CD4-positive, alpha-beta T cell (primary cell): ENCODE measurements at regions not wholly inside any gene's neighbourhood (a gene's known extent, or its start where the extent isn't known, plus 50 kb on each side); places are given as distances from the start of the nearest gene placed in this dataset.

Experiments
- ATAC-seq: fragments of 200-7000 bp; cut with Tn5 transposase; one replicate; pipeline ENCODE4 v1.10.0; 2022; ENCODE audit warnings: mild to moderate bottlenecking; ENCODE audit not compliant: poor library complexity
- CTCF ChIA-PET: fragments of 350-600 bp; sonication (Branson Sonifier 250); formaldehyde crosslinking; loops from one replicate; lab custom pipeline; 2021; ENCODE audit warnings: antibody characterized with exemption, inconsistent platforms; lab: Charles Lee
- POLR2A ChIA-PET: fragments of 350-600 bp; sonication (Branson Sonifier 250); formaldehyde crosslinking; loops from one replicate; lab custom pipeline; 2021; ENCODE audit warnings: antibody characterized with exemption, inconsistent platforms; lab: Charles Lee
- DNase-seq, 14 experiments: peaks; one replicate each; pipeline ENCODE4 v3.0.0-alpha.2; 2013 to 2020; ENCODE audit warnings: mixed read lengths in 2 of 14
- H3K27ac ChIP-seq, 2 donors: one replicate each; pipeline versions ENCODE4 v1.5.1 to v1.7.0; 2013; ENCODE audit warnings: low read length in 2 of 2, low read depth in 1 of 2, mild to moderate bottlenecking in 1 of 2
- H3K27me3 ChIP-seq, 2 experiments: 1 replicate in 1 of 2; 2 replicates in 1 of 2; pipeline versions ENCODE4 v1.6.1 to v1.7.0; 2013; ENCODE audit warnings: low read length in 2 of 2, control low read depth in 1 of 2, mild to moderate bottlenecking in 1 of 2, moderate library complexity in 1 of 2; ENCODE audit not compliant: insufficient read depth in 2 of 2, control insufficient read depth in 1 of 2
- H3K36me3 ChIP-seq: one replicate; pipeline ENCODE4 v1.6.1; 2013; ENCODE audit warnings: low read length, control low read depth; ENCODE audit not compliant: insufficient read depth
- H3K4me1 ChIP-seq: one replicate; pipeline ENCODE4 v1.6.1; 2013; ENCODE audit warnings: low read length, control low read depth; ENCODE audit not compliant: insufficient read depth
- H3K4me3 ChIP-seq: one replicate; pipeline ENCODE4 v1.5.1; 2013; ENCODE audit warnings: mild to moderate bottlenecking, low read length, moderate library complexity
- H3K9me3 ChIP-seq, 2 experiments: 1 replicate in 1 of 2; 2 replicates in 1 of 2; pipeline versions ENCODE4 v1.6.1 to v1.7.0; 2013; ENCODE audit warnings: low read length in 2 of 2, mild to moderate bottlenecking in 2 of 2, control low read depth in 1 of 2, moderate library complexity in 1 of 2; ENCODE audit not compliant: control insufficient read depth in 1 of 2, insufficient read depth in 1 of 2
- H3K27ac Mint-ChIP-seq: one replicate; pipeline ENCODE4 v1.8.0; 2020; ENCODE audit warnings: mixed read lengths
- H3K27me3 Mint-ChIP-seq: one replicate; pipeline ENCODE4 v1.8.0; 2021; ENCODE audit warnings: mixed read lengths
- H3K36me3 Mint-ChIP-seq: one replicate; pipeline ENCODE4 v1.8.0; 2021; ENCODE audit warnings: low read depth, mixed read lengths
- H3K4me1 Mint-ChIP-seq: one replicate; pipeline ENCODE4 v1.8.0; 2021; ENCODE audit warnings: low read depth, mixed read lengths
- H3K4me3 Mint-ChIP-seq: one replicate; pipeline ENCODE4 v1.8.0; 2020; ENCODE audit warnings: mild to moderate bottlenecking, mixed read lengths
- H3K9me3 Mint-ChIP-seq: one replicate; pipeline ENCODE4 v1.8.0; 2020; ENCODE audit warnings: mixed read lengths
- CTCF ChIP-seq: fragments of 200-600 bp; IDR thresholded peaks from one replicate; pipeline ENCODE4 v1.8.0; 2022; ENCODE audit warnings: antibody characterized with exemption, mild to moderate bottlenecking
- intact Hi-C, 2 experiments: fragments of 100-400 bp; cut with DNase I in 1 of 2; cut with micrococcal nuclease in 1 of 2; formaldehyde crosslinking; loops; one replicate each; pipeline versions ENCODE4 v1.15.1 to v1.9.0; 2023 to 2025; cut with DNase I, micrococcal nuclease

- Mint-ChIP-seq H3K4me1 (peaks cover 34% of the 10 kb centered on the region), H3K4me3 (peak overlapping the region; percentile 20), H3K9me3 (no peaks in the 10 kb centered on the region), H3K27ac (peak overlapping the region; percentile 59), H3K27me3 (no peaks in the 10 kb centered on the region), H3K36me3 (no peaks in the 10 kb centered on the region)
- CTCF ChIA-PET: interaction anchor here (0.6 kb wide), 1 partner anchor 587 kb away, joined by 3 read pairs; no protein-coding TSS in a partner anchor
- H3K4me3 ChIP-seq: no peak overlapping the region
- no peaks in the 10 kb centered on the region for H3K27me3 ChIP-seq
- ATAC-seq: peak; percentile 6
- POLR2A ChIA-PET: no interaction called here
- peaks cover 7% of the 10 kb centered on the region for H3K4me1 ChIP-seq
- H3K9me3 ChIP-seq: no peaks in the 10 kb centered on the region
- intact Hi-C loops: no loop called here
- peak overlapping the region in 1 of 2 donors; percentile 3 for H3K27ac ChIP-seq
- no peak for DNase-seq
- H3K36me3 ChIP-seq: no peaks in the 10 kb centered on the region
- no peak for TF ChIP-seq CTCF
Measured at GRCh38 chr2:144233733-144234541, 286.0 kb downstream of the ZEB2 start.

DNA sequence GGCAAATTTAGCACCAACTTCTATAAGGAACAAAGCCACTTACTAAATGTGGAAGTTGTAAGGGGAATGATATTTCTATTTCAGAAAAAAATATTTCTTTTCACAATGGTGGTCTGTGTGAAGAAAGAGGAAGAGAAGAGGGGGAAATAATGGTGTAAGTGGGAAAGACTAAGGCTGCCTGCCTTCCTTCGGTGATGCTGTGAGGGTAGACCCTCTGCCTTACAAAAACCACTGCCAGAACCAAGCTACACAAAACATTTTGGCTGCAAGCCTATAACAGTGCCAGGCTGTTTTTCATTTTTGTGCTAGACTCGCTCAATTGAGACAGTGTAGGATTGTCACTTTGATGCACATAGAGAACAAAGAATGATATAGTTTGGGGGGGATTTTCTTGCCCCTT is 286.6 kb downstream of the ZEB2 start:
- Mint-ChIP-seq H3K36me3 (no peaks in the 10 kb centered on the region), H3K4me1 (peaks cover 34% of the 10 kb centered on the region), H3K9me3 (no peaks in the 10 kb centered on the region), H3K4me3 (no peak overlapping the region), H3K27ac (peak overlapping the region; percentile 59), H3K27me3 (no peaks in the 10 kb centered on the region)
- Histone ChIP-seq H3K27ac (peak overlapping the region in 1 of 2 donors; percentile 3), H3K4me3 (no peak overlapping the region), H3K36me3 (no peaks in the 10 kb centered on the region), H3K4me1 (peaks cover 7% of the 10 kb centered on the region), H3K27me3 (no peaks in the 10 kb centered on the region), H3K9me3 (no peaks in the 10 kb centered on the region)
- ATAC-seq: no peak
- intact Hi-C loops: no loop called here
- DNase-seq: no peak
- ChIA-PET POLR2A (no interaction called here), CTCF (no interaction called here)
- no peak for TF ChIP-seq CTCF

GRCh38 chr2:144230448-144231085 is 289.4 kb downstream of the ZEB2 start:
- intact Hi-C loops: no loop called here
- TF ChIP-seq CTCF: no peak
- DNase-seq: no peak
- H3K4me1 ChIP-seq: peaks cover 7% of the 10 kb centered on the region
- ATAC-seq: no peak
- Mint-ChIP-seq H3K27ac (no peak overlapping the region), H3K9me3 (no peaks in the 10 kb centered on the region), H3K27me3 (no peaks in the 10 kb centered on the region), H3K4me1 (peaks cover 26% of the 10 kb centered on the region), H3K36me3 (no peaks in the 10 kb centered on the region), H3K4me3 (no peak overlapping the region)
- CTCF ChIA-PET: no interaction called here
- H3K27ac ChIP-seq: no peak overlapping the region
- H3K9me3 ChIP-seq: no peaks in the 10 kb centered on the region
- H3K27me3 ChIP-seq: no peaks in the 10 kb centered on the region
- no peak overlapping the region for H3K4me3 ChIP-seq
- POLR2A ChIA-PET: no interaction called here
- no peaks in the 10 kb centered on the region for H3K36me3 ChIP-seq
